Inflammatory macrophage treated with lipopolysaccharide for 1 hour (primary cell): ENCODE measurements at regions not wholly inside any gene's neighbourhood (a gene's known extent, or its start where the extent isn't known, plus 50 kb on each side); places are given as distances from the start of the nearest gene placed in this dataset.

Experiments
- DNase-seq, 2 donors: peaks; one replicate each; pipeline ENCODE4 v3.0.0-alpha.2; 2020 to 2022

DNA sequence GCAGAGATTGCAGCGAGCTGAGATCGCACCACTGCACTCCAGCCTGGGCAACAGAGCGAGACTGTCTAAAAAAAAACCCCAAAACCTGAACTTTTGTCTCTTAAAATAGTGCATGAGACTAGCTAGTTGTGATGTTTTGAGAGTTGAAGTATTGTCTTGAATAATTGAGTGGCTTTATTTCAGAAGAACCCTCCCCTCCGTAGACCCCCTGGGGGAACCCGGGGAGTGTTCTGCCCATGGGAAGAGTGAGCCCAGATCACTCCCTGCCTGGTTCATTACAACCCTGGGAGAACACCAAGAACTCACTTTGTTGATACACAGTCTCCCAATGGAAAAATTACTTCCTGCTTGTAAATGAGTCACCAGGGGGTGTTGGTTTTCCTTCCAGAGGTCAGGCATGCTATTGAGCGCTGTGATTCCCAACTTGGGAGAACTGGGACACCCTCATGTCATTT lies 65.3 kb upstream of the SHISA3 start:
- DNase-seq: no peak

DNA sequence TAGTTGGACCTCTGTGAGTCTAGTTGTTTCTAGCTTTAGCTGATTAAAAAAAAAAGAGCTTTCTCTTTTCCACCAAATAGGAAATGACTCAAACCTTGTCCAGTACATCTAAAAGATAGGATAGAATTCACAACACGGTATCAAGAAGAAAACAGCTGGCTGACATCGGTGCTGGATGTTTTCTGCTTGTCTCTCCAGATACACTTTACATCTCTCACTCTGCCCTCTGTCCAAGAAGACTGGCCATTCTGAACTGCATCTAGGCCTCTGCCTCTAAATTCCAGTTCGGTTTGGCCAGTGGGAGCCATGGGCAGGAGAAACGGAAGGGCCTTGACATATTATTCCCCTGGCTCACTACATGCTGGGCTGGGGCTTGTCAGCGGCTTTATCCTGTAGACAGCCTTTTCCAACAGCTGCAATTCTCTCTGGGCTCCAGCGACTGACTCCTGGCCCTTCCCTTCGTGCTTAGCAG lies 57.3 kb upstream of the SHISA3 start:
- DNase-seq: no peak

- no peak for DNase-seq
These were observed 55.7 kb upstream of the SHISA3 start for GRCh38 chr4:42341518-42342026.

GRCh38 chr4:42342459-42342858 lies 54.8 kb upstream of the SHISA3 start:
- DNase-seq: no peak

GRCh38 chr4:42344309-42344708 lies 53.0 kb upstream of the SHISA3 start:
- no peak for DNase-seq

DNA sequence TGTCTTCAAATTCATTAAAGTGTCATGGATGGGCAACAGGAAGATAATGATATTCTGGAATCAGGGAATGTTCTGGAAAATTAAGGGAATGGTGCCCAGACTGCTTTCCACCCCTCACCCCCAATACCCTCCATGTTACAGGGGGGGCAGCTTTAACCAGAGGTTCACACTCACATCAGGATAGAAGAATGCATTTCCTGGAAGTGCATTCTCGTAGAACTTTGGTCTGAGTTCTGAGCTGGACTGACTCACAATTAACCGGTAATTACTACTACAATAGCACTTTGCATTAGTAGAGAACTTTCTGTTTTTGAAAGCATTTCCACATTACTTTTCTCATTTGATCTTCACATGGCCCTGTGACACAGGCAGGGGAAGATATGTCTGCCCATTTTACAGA lies 52.5 kb upstream of the SHISA3 start:
- DNase-seq: no peak

- no peak for DNase-seq
These were observed 51.2 kb upstream of the SHISA3 start for GRCh38 chr4:42345962-42346544.

DNA sequence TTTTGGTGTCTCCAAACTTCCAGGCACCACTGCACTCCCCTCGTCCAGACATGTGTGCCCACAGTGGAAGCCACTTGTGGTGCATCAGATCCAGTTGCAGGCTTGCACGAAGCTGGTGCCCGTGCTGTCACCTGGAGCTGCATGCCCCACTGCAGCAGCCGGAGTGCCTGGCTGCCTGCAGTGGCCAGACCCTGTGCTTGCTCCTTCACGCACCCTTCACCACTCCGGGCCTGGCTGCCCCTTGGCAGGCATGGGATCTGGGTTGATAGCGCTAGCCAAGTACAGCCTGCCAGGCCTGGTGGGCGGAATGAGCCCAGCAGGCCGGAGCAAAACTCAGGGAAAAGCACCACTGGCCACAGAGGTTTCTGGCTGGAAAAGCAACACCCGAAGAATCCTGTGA lies 50.2 kb upstream of the SHISA3 start:
- DNase-seq: no peak
